Neural cell (in vitro differentiated cells): ENCODE measurements at regions not wholly inside any gene's neighbourhood (a gene's known extent, or its start where the extent isn't known, plus 50 kb on each side); places are given as distances from the start of the nearest gene placed in this dataset.

Experiments used
- CTCF ChIP-seq: fragments of 450-650 bp; IDR thresholded peaks from 2 replicates; pipeline ENCODE4 v1.5.1; 2014; ENCODE audit warnings: antibody characterized with exemption, mild to moderate bottlenecking, moderate library complexity; ENCODE audit not compliant: poor library complexity, severe bottlenecking
- MXI1 ChIP-seq: fragments of 450-650 bp; conservative IDR thresholded peaks from 2 replicates; pipeline ENCODE4 v1.6.1; 2014; ENCODE audit warnings: antibody characterized with exemption, mild to moderate bottlenecking; ENCODE audit not compliant: poor library complexity, severe bottlenecking

- no peak for TF ChIP-seq MXI1
- no peak for TF ChIP-seq CTCF
Observed at GRCh38 chr18:73431620-73432019, 563.8 kb upstream of the NETO1 start.
